NCI-H2107 treated with DMSO at 0.1 percent for 48 hours (cell line): ENCODE measurements at regions not wholly inside any gene's neighbourhood (a gene's known extent, or its start where the extent isn't known, plus 50 kb on each side); places are given as distances from the start of the nearest gene placed in this dataset.

Source experiments
- DNase-seq: peaks from one replicate; lab custom pipeline; 2025; ENCODE audit not compliant: unreplicated experiment; lab: John Stamatoyannopoulos, UW

DNA sequence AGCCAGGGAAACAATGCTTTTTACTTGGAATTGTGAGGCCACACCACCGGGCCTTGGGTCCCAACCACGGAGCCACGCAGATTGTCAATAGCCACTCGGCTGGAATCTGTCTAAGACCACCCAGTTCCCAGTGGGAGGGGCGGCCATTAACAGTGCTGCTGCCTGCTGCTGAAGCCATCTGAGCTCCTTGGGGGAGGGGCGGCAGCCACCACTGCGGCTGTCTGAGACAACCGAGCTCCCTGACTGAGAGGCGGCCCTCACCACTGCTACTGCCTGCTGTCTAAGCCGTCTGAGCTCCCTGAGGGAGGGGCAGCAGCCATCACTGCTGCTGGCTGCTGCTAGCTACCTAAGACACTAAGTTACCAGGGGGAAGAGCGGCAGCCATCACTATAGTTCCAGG is 64.3 kb downstream of the DMRTA2 start:
- no peak for DNase-seq

DNA sequence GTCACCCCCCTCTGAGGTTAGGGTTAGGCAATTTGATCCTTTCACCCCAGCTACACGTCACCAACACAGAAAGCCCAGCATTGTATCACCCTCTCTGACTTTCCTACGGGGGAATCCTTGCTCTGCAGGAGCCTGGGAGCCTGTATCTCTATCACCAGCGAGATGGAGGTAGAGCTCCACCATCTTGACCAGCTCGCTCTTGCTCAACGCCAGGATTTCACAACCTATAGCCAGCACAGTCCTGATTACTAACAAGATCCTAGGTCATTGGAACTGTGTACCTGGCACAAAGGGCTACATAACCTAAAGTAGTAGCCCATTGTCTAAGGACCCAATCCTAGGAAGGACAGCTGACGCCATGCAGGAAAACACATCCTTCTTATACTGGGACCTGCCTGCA is 66.1 kb downstream of the DMRTA2 start:
- no peak for DNase-seq

DNA sequence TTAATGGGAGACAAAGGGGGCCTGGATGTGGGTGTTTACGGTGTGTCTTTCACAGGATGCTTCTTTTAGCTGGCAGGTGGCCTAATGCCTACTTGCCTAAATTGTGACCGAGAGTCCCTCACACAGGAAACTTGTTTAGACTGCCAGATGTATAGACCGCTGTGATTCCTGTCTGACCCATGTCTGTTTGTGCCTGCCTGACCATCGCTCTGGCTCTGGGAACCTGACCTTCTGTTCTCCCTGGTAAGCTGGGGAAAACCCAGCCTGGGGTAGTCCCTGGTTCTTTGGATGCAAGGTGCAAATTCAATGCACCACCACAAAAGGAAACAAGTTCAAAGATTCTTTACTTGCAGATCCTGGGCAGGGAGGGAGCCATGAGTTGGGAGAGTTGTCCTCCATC is 68.4 kb downstream of the DMRTA2 start:
- DNase-seq, result no peak

DNA sequence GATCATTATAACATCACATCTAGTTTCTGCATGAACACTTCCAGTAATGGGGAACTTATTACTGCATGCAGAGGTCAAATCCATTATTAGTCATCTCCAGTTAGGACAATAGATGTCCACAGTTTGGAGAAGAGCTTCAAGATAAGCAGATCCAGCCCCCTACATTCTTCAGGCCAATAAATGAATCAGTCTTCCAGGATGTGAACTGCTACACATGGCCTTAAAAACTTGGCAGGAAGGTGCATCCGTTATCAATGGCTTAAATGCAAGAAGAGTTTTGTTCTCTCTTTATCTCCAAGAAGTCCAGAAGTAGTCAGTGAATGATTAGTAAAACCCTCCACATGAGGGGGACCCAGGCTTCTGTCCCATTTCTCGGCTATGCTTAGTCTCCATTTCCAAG is 70.8 kb downstream of the DMRTA2 start:
- no peak for DNase-seq

DNA sequence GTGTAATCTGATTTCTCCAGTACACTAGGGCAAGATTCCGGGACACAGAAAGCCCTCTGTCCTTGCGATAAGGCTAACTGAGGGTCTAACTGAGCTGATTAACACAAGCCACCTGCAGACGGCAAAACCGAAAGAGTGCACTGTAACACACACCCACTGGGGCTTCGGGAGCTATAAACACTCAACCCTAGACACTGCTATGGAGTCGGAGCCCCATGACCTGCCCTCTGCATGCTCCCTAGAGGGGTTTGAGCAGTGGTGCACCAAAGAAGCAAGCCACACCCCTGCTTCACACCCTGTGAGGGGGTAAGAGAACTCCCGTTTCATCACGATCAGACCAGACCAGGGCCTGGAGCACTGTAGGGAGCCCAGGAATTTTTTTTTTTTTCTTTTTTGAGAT is 72.4 kb downstream of the DMRTA2 start:
- no peak for DNase-seq

DNA sequence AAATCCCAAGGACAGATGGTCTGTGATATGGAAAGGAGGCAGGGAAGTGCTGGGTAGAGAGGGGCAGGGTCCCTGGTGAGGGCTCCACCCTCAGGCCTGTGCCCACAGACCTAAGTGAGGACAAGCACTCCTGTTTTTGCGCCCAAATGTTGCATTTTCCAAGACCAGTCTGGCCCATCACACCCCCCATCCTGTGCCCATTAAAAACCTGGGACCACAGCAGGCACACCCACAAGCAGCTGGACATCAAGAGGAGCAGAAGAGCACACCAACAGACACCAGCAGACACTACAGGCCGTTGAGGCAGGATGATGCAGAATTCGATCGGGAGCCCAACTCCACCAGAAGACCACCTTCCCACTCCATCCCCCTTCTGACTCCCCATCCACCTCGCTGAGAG is 72.8 kb downstream of the DMRTA2 start:
- DNase-seq, result no peak

DNA sequence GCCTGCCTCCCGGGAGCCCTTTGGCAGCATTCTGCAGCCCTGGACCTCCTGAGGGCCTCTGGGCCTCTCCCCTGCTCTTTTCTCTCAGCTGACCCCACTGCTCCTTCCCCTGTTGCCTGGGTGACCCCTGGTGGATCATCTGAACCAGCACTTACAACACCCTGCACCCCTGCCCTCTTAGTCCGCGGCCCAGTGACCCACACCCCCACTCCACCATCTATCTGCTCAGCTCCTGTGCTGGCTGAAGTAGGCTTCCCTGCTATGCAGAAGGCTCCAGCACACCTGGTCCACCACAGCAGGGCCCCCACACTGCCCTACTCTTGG is 74.0 kb downstream of the DMRTA2 start:
- DNase-seq, result no peak

DNA sequence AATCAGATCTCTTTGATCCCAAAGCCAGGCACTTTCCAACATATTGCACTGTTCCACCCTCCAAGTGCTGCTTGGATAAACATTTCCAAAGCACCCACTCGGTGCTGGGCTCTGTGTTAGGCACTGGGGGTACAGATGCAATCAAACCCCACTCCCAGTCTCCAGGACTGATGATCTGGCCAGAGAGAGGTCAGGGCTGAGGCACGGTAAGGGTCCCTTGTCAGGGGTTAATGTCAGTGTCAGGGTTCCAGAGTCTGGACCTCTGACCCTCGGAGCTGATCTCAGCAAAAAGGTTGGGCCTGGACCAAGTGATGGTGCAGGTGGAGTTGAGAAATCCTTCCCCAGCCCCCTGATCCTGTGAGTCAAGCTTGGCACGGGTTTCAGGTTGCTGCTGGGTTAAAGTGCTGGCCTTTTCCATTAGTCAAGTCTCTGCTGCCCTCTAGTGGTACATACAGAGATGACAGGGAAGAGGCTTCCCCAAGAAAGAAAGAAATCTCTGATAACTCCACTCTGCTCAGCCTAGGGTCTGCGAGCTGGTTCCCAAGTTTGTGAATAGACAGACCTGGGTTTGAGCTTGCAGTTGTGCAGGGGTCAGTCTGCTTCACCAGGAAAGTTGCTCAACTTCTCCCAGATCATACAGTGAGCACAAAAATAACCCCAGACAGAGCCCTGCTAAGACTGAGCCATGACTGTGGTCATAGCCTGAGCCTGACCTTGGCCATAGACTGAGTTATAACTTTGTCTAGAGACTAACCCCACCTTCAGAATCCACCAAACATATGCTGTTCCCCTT is 74.6 kb downstream of the DMRTA2 start:
- peak; percentile 87 for DNase-seq

DNA sequence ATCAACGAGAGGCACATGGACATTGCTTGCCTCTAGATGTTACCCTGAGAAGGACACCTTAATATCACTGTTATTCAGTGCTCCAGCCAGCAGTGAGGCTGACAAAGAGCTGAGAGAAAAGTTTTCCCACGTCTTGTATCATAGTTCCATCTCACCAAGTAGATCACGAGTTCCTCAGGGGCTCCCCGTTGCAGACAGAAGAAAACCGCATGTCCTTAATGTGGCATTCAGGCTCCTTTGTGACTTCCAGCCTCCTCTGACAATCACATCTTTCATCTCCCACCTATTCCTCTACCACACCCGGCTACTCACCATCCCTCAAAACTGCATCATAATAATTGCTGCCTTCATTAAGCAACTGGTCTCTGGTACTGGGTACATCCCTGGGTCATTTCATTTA is 75.3 kb downstream of the DMRTA2 start:
- DNase-seq, result no peak

DNA sequence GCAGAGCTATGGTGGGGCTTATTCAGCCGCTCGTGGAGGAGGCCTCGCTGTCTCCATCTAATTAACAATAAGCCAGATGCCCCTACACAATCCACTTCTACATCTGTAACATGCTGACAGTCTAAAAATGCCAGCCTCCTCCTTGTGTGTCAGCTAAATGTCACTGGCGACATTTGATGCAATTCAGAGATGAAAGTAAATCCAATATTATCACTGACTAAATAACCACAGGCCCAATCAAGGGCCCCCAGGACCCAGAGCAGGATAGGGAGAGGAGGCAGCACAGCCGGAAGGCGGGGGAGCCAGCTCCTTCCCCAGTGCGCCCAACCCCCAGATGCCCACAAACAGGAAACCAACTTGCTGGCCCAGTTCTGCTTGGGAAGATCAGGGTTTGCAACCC is 76.6 kb downstream of the DMRTA2 start:
- no peak for DNase-seq

DNA sequence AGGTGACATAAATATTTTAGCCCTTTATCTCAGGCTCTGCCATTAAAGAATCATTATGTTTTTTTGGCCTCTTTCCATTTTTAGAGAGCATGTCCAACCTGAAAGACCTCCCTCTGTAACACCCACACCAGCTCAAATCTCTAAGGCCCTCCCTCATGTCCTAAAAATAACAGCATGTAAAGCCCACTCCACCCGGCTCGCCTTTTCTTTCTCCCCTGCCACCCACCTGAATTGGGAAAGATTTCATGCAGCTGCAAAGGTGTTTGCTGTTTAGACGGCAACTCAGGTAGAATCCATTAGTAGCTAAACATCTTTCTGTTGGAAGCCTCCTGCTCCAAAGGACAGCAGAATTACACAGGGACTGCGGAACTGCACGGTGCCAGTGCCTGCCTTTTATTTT is 79.9 kb downstream of the DMRTA2 start:
- peak; percentile 75 for DNase-seq

DNA sequence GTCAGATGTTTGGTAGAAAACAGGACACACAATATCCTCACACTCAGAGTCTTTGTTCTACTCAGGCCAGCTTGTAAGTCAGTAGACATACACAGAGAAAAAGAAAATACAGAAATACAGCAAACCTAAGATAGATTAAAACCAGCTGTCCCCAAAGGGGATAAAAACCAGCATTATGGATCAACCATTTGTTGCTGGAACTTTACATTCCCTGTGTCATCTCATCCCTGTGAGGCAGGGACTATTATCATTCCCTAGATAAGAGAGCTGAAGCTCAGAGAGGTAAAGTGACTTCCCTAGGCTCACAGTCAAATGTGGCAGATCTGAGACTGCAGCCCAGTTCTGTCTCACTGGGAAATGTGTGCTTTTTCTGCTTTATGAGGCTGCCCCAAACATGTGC is 80.7 kb downstream of the DMRTA2 start:
- DNase-seq, result no peak

DNA sequence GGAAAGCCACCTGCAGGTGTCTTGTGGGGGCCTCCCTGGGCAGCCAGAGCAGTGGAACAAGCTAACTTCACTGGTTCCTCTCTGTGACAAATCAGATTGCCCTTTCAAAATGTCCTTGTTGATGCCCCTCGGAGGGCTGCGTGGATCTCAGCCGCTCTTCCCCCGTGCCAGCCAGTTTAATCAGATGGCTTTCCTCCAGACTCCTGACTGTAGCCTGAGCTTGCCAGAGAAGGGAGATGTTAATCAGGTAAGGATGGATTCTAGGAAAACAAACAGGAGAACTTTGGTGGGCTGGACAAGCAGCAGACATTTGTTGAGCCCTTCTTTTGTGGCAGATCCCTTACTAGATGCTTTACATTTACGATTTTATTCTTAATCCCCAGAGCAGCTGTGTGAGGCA is 88.2 kb downstream of the DMRTA2 start:
- no peak for DNase-seq

DNA sequence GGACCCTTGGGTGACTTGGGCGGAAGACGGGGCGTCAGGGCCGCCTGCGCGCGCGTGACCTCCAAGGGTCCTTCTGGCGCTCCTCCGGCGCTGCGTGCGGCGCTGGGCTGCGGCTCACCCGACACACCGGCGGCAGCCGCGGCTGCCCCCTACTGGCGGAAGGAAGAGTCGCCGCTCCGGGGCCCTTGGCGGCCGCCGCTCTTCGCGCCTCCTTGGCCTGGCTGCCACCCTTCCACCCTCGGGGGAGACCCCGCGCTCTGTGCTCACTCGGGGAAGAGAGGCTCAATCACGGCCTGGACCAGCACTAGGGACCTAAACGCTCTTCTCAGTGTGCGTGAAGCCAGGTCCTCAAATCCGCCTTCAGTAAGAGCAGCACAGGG is 89.7 kb downstream of the DMRTA2 start:
- DNase-seq, result no peak

DNA sequence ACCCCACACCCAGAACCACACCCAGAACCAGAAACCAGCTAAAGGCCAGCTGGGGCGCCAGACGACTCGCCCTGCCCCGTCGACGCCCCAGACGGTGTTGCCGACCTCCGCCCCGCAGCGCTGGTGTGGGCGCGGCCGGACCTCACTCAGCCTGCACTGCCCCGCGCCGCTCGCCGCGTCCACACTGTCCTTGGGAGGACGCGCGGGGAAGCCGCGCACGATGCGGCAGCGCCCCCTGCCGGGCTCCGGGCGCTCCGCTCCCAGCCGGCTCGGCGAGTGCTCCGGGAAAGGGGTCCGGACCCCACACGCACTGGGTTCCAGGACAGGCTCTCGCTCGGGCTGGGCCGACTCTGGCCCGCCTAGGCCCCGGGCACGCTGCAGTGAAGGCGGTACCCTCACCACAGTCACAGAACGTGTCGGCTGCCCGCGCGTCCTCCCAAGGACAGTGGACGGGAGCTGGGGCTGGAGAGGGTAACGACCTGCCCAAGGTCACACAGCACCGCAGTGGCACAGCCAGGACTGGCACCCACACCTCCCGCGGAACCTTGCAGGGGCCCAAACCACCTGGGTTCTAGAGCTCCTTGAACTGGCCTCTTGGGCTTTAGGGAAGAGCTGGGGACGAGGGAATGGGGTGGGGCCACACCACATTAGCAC is 90.2 kb downstream of the DMRTA2 start:
- peak; percentile 12 for DNase-seq

DNA sequence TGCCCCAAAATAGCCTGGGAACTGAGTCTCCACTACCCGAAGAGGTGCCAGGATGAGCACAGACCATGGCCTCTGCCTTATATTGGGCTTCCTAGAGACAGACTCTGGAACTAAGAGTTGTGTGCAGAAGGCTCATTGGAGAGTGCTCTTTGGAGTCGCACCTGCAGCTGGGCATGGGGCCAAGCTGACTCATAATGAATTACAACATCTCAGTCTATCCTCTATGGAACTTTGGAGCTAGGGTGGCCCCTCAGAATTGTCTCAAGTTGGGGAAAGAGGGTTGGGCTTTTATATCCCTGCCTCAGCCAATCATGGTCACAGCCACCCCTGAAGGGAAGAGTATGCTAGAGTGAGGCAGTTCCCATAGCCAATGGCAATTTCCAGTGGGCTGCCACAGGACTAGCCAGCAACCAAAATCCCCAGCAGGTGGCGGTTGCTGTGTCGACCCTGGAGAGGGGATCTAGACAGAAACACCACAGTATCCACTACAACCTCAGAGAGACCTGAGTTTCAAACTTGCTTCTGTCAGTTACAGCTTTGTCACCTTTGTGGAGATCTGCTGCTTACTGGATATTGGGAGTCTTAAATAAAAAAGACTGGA is 93.8 kb downstream of the DMRTA2 start:
- no peak for DNase-seq

DNA sequence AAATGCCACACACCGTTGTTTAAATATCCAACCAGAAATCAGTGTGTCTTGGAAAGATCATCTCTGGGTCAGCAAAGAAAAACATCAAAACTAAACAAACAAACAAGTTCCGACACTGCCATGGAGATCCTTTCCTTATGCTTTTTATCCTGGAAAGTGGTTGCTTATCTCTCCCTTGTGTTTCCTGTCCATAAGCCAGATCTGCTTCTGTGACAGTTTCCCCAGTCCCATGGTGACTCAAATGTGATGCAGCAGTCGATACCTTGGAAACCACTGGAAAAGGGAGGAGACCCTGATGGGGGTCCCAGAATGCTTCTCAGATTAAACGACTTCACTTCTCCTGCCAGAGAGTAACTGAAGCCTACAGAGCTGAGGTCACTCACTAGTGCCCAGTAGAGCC is 94.7 kb downstream of the DMRTA2 start:
- no peak for DNase-seq

DNA sequence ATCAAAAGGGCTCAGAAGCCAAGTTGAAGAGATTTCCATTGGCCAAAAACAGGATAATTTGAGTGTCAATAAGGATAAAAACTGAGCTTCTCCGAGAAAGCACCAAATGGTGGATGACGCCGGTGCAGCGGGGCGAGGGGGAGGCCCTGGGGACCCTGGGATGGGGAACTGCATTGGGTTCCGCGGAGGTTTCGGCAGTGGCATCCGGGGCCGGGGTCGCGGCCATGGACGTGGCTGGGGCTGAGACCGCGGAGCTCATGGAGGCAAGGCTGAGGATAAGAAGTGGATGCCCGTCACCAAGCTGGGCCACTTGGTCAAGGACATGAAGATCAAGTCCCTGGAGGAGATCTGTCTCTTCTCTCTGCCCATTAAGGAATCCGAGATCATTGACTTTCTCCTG is 97.2 kb downstream of the DMRTA2 start:
- no peak for DNase-seq

DNA sequence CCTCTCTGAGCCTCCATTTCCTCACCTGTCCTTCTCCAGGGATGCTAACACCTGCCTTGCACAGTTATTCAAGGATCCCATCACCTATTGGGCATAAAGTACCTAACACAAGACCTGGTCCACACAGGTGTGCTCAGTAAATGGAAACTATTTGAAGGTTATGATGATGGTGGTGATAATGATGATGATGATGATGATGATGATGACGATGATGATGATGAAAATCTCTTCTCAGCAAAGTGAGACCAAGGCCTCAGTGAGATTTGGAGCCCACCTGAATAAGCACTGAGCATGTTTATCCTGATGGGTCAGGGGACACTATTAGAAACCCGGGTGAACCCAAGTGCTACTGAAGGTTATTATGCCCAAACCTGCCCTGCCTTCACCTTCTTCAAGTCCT is 100.7 kb downstream of the DMRTA2 start:
- DNase-seq, result no peak

DNA sequence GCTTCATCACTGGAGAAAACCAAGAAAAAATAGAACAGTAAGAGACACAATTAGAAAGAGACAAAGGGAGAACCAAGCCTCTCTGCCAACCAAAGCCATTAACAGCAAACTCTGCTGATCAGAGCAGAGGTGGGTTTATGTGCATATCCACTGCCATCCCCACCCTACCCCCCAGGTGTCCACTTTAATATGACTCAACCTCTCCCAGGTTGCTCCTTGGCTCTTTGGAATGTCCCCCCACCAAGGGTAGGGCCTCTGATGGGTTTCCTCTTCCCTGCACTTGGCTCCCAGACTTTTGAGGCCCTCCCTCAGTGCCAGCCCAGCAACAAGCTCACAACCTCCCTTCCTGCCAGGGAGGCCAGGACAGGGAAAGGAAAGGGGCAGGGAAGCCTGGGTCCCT is 104.8 kb downstream of the DMRTA2 start:
- no peak for DNase-seq

DNA sequence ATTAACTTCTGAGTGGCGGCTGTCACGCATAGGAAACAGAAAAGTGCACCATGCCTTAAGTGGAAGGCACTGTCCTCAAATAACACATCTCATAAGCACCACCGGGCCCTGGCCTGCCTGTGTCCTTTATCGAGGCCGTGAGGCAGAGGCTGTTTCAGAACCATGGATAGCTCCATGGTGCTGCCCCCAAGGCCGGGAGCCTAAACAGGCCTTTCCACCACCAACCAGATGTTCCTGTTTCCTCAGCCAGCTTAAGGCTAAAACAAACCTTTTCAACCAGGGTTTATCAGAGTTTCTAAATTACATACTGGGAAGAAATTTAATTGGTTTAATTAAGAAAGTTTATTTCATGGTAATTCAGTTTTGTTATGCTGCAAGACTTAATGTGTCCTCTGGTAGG is 114.4 kb downstream of the DMRTA2 start:
- DNase-seq, result no peak

DNA sequence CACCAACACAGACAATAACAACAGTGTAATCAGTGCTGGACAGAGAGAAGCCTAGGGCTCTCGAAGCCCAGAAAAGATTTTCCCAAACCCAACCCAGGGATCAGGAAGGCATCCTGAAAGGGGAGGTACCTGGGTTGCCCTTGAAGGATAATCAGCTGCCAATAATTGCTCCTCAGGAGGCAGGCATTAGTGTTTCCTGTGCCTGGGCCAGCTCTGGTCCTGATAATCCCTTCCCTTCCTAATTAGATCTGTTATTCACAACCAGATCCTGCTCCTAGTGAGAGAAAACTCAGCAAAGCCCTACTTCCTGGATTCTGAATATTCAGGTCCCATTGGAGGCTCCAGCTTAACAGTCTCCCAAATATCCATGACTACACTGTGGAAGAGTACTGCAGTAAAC is 117.4 kb downstream of the DMRTA2 start:
- no peak for DNase-seq

DNA sequence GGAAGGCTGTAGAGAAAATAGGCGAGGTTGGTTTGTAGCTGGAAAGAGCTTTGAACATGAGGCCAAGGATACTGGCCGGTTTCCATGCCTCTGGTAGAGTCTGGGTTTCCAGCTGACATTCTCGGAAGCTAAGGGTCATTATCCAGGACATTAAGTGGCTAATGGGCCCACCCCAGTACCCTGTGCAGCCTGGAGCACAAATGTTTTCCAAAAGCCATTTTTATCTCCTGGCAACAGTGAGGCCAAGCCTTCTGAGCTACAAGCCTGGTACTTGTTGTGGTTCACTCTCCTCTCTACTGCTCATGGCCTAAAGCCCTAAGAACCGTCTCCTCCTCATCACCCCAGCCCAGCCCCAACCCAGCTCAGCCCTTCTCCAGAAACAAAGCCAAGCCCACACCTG is 122.9 kb downstream of the DMRTA2 start:
- DNase-seq, result no peak
